Erythroblast (primary cell): ENCODE measurements at regions not wholly inside any gene's neighbourhood (a gene's known extent, or its start where the extent isn't known, plus 50 kb on each side); places are given as distances from the start of the nearest gene placed in this dataset.

Source experiments
- GATA1 ChIP-seq: IDR thresholded peaks from 2 replicates; pipeline ENCODE4 v1.6.1; 2011; ENCODE audit warnings: low read depth, mild to moderate bottlenecking, control low read depth, low read length, moderate library complexity
- POLR2A ChIP-seq: IDR thresholded peaks from 2 replicates; pipeline ENCODE4 v1.6.1; 2011; ENCODE audit warnings: mild to moderate bottlenecking, low read length

- TF ChIP-seq POLR2A (no peak), GATA1 (no peak)
These were observed 744.5 kb upstream of the EPHA7 start for GRCh38 chr6:94163877-94164276.
